ENCODE measurements at regions not wholly inside any gene's neighbourhood (a gene's known extent, or its start where the extent isn't known, plus 50 kb on each side); places are given as distances from the start of the nearest gene placed in this dataset.

DNA sequence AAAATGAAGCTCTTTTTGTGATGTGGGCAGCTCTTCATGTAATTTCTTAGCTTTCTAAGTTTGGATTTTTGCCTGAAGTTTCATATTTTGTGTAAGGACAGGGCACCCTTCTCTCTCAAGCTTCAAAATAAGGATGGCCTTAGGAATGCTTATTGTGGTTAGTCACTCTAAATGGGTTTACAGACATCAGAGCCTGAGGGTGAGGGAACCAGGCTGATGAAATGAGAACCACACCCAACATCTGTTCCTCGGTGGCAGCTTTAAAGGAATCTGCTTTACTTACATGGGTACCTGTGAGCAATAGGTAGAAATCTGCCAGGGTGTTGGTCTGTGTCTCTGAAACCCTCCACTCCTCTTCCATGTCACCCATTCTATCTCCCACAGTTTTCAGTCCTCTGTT, 174.3 kb downstream of the EMX2 start:
- TF ChIP-seq, protein P1, sequence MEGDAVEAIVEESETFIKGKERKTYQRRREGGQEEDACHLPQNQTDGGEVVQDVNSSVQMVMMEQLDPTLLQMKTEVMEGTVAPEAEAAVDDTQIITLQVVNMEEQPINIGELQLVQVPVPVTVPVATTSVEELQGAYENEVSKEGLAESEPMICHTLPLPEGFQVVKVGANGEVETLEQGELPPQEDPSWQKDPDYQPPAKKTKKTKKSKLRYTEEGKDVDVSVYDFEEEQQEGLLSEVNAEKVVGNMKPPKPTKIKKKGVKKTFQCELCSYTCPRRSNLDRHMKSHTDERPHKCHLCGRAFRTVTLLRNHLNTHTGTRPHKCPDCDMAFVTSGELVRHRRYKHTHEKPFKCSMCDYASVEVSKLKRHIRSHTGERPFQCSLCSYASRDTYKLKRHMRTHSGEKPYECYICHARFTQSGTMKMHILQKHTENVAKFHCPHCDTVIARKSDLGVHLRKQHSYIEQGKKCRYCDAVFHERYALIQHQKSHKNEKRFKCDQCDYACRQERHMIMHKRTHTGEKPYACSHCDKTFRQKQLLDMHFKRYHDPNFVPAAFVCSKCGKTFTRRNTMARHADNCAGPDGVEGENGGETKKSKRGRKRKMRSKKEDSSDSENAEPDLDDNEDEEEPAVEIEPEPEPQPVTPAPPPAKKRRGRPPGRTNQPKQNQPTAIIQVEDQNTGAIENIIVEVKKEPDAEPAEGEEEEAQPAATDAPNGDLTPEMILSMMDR (IDR thresholded peaks at IDR 0.05; ENCODE audit: unreplicated experiment) = no peak
- Mint-ChIP-seq H3K36me3 (ENCODE audit: low read depth, unreplicated experiment) (no peaks in the 10 kb centered on the region), H3K4me3 (ENCODE audit: unreplicated experiment) (no peak overlapping the region), H3K4me1 (ENCODE audit: unreplicated experiment) (peaks cover 4% of the 10 kb centered on the region), H3K27ac (ENCODE audit: unreplicated experiment) (no peak overlapping the region), H3K9me3 (ENCODE audit: unreplicated experiment) (no peaks in the 10 kb centered on the region), H3K27me3 (ENCODE audit: unreplicated experiment) (no peaks in the 10 kb centered on the region)
- no peak for DNase-seq (ENCODE audit: low spot score)

DNA sequence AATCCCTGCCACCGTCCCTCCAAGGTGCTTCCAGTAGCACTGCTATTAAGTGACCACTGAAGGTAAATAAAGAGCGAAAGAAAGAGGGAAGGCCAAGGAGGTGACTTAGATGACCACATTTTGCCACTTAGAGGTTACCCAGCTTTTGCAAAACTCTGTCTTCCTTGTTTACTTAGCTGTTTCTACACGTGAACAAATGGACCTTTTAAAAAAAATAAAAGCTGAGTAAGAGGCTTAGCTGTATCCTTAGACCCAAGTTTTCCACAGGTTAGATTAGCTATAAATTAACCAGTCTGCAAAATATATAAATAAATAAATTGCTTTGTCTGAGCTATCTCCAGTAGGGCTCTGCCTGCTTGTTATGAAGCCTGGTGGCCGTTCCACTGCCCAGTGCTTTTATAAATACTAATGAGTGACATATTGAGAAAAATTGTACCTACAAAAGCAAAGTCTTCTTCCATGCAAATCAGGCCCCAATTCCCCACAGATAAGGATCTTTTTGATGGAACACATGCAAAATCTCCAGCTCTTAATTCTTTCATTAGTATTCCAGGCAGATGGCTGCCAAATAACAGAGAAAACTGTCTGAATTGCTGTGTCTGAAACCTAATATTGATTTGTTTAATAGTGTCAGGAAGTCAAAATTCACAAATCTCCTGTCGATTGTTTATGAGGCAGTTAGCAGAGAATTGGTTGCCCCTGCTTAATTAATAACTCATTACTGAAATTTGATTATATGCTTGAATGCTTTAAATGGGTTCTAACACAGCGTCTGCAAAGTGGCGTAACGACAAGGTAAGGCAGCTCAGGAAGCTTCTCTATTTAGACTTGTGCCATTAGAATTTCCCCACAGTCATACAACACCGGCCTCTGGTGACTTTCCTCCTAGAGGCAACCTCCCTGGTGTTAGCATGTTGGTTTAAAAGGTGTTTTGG, 176.7 kb downstream of the EMX2 start:
- H3K36me3 Mint-ChIP-seq (ENCODE audit: low read depth, unreplicated experiment) = no peaks in the 10 kb centered on the region
- H3K4me3 Mint-ChIP-seq (ENCODE audit: unreplicated experiment) = no peak overlapping the region
- no peaks in the 10 kb centered on the region for H3K9me3 Mint-ChIP-seq (ENCODE audit: unreplicated experiment)
- no peak overlapping the region for H3K27ac Mint-ChIP-seq (ENCODE audit: unreplicated experiment)
- H3K4me1 Mint-ChIP-seq (ENCODE audit: unreplicated experiment) = no peaks in the 10 kb centered on the region
- DNase-seq (ENCODE audit: low spot score) = no peak
- TF ChIP-seq, protein P1 (IDR thresholded peaks at IDR 0.05; ENCODE audit: unreplicated experiment) = no peak
- no peaks in the 10 kb centered on the region for H3K27me3 Mint-ChIP-seq (ENCODE audit: unreplicated experiment)

DNA sequence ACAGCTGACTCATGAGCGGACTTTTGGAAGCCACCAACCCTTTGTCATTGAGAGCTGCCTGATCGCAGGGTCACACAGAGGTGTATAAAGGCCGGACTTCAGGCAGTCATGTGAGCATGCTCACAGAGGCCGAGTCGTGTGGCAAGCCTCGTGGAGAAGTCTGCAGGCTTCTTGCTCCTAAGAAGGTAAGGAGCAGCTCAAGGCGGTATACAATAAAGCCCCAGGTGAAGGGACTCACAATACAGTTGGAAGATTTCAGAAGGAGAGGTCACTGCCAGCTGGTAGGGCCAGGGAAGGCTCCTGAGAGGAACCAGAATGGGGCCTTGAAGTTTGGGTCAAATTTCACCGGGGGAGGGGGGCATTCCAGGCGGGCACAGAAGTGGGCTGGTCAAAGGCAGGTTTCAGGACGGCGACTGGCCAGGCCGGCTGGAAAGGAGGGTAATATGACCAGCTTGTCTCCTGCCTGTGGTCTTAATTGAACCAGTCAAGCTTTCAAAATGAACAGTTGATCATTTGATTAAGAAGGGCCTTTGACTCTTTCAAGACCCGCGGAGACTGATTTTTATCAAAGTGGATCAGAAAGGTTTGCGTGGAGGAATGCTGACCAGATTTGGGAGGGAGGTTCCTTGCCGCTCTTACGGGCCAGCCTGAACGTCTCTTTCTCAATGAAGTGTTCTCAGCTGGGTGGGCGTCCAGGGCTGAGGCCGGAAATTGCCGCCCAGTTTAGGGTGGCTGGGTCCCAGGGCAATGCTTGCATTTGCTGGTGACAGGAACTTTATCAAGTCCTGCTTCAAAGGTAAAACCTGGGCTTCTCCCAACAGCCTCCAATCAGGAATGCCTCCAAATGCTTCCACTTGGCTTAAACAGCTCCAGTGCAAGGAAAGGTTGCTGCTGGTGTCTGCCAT, 178.6 kb downstream of the EMX2 start:
- DNase-seq (ENCODE audit: low spot score) = no peak
- no peaks in the 10 kb centered on the region for H3K36me3 Mint-ChIP-seq (ENCODE audit: low read depth, unreplicated experiment)
- peaks cover 2% of the 10 kb centered on the region for H3K27me3 Mint-ChIP-seq (ENCODE audit: unreplicated experiment)
- TF ChIP-seq, protein P1 (IDR thresholded peaks at IDR 0.05; ENCODE audit: unreplicated experiment) = no peak
- H3K4me1 Mint-ChIP-seq (ENCODE audit: unreplicated experiment) = no peaks in the 10 kb centered on the region
- no peaks in the 10 kb centered on the region for H3K9me3 Mint-ChIP-seq (ENCODE audit: unreplicated experiment)
- no peak overlapping the region for H3K27ac Mint-ChIP-seq (ENCODE audit: unreplicated experiment)
- no peak overlapping the region for H3K4me3 Mint-ChIP-seq (ENCODE audit: unreplicated experiment)

DNA sequence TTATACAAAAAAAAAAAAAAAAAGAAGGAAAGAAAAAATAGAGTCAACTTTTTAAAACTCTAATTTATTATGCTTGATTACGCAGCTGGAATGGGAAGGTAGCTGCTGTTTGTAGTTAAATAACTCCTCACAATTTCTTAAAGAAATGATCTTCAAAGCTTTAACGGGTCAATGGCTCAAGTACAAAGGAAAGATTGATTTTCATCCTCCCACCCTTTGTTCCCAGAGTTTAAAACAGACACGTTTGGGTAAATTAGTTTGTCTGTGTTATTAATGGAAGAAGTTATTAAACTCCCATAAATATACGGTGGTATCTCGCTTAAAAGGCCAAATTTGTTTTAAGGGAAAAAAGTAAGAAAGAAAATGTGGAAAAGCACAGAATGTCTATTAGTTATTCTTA, 179.3 kb downstream of the EMX2 start:
- H3K27me3 Mint-ChIP-seq (ENCODE audit: unreplicated experiment) = peaks cover 2% of the 10 kb centered on the region
- H3K4me1 Mint-ChIP-seq (ENCODE audit: unreplicated experiment) = no peaks in the 10 kb centered on the region
- no peaks in the 10 kb centered on the region for H3K36me3 Mint-ChIP-seq (ENCODE audit: low read depth, unreplicated experiment)
- no peaks in the 10 kb centered on the region for H3K9me3 Mint-ChIP-seq (ENCODE audit: unreplicated experiment)
- no peak overlapping the region for H3K27ac Mint-ChIP-seq (ENCODE audit: unreplicated experiment)
- no peak overlapping the region for H3K4me3 Mint-ChIP-seq (ENCODE audit: unreplicated experiment)
- DNase-seq (ENCODE audit: low spot score) = no peak
- TF ChIP-seq, protein P1 (IDR thresholded peaks at IDR 0.05; ENCODE audit: unreplicated experiment) = no peak

Measured in endothelial cell (in vitro differentiated cells).